ENCODE measurements at regions not wholly inside any gene's neighbourhood (a gene's known extent, or its start where the extent isn't known, plus 50 kb on each side); places are given as distances from the start of the nearest gene placed in this dataset.

GRCh38 chr3:94292151-94292550 is 229.3 kb downstream of the NSUN3 start:
- TF ChIP-seq EZH2 (IDR thresholded peaks at IDR 0.05) (no peak), POLR2AphosphoS5 (IDR thresholded peaks at IDR 0.05; ENCODE audit: borderline replicate concordance, low read depth, low read length) (no peak), FOXP2 (optimal IDR thresholded peaks at IDR 0.05; ENCODE audit: control extremely low read depth, extremely low read length, insufficient read depth) (no peak)

All from SK-N-MC (cell line).